Skin of body (tissue), 1 donor: ENCODE measurements at regions not wholly inside any gene's neighbourhood (a gene's known extent, or its start where the extent isn't known, plus 50 kb on each side); places are given as distances from the start of the nearest gene placed in this dataset.
A peak's percentile ranks its signal among the peaks of the same experiment; 100 is the strongest.
"Not testable (repeated sequence)": the region's sequence is repeated elsewhere in the genome, so short reads cannot be mapped to it uniquely, and the experiment has no call there.

Experiments used
- DNase-seq: peaks from one replicate; lab custom pipeline; 2025; lab: John Stamatoyannopoulos, UW

DNA sequence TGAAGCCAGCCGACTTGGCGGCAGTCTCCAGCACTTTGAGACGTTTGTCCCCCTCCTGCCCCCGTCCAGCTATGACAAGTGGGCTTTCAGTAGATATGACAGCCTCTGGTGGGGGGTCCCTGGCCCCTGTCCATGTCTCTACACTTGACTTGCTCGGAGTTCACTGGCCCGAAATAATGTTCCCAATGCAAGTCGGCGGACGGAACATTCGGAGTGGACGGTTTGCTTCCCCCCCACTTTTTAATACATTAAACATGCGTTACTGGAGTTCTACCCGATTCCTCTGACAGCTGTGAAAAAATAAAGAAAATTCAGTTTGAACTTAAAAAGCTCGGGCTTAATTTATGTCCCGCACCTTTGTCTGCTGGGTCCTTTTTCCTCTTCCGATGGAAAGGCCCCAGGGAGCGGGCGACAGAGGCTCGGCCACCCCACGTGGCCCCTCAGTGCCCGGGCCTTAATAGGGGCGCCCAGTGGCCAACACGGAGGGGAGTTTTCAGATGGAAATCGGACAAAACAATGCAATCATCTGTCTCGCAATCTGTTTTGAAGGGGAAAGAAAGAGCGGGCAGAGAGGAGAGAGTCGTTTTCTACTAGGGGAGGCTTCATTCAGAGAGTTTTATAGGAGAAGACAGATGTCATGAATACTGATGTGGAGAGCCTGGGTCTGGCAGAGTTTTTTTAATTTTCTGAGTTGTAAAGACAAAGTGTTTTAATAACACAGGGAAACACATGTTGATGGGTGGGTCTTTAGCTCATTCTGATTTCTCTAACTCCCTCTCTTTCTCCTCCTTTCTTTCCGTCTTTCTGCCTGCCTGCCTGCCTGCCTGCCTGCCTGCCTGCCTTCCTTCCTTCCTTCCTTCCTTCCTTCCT, 50.2 kb downstream of the SMIM38 start:
- peak; percentile 16 for DNase-seq

DNA sequence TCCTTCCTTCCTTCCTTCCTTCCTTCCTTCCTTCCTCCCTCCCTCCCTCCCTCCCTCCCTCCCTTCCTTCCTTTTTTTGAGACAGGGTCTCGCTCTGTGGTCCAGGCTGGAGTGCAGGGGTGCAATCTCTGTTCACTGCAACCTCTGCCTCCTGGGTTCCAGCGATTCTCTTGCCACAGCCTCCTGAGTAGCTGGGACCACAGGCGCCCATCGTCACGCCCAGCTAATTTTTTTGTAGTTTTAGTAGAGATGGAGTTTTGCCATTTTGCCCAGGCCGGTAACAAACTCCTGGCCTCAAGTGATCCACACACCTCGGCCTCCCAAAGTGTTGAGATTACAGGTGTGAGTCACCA, 50.9 kb downstream of the SMIM38 start:
- not testable (repeated sequence) for DNase-seq

DNA sequence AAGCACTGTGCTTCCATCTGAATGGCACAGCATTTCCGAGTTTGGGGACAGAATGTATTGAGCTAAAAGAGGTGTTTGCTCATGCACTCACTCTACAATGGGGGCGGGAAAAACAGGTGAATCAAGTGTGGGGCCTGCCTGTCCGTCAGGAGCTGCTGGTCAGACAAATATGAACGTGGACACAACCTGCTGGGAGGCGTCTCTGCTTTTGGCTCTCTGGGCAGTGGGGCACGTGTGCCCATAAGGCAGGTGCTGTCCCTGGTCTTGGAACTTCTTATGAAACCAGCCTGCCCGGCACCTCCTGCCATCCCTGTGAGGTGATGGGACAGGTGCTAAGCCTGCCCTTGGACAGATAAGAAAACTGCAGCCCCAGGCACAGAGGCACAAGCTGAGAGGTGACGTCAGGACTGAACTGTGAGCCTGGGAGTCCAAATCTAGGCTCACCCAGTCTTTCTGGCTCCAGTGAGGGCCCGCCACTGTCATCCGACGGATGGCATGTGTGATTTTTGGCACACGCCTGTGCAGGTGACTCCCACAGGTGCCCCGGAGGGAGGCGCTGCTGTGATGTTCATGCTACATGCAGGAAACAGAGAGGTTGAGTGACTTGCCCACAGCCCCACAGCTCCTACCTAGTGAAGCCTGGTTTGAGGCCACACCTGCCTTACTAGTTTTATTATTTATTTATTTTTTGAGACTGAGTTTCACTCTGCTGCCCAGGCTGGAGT, 51.6 kb downstream of the SMIM38 start:
- no peak for DNase-seq

DNA sequence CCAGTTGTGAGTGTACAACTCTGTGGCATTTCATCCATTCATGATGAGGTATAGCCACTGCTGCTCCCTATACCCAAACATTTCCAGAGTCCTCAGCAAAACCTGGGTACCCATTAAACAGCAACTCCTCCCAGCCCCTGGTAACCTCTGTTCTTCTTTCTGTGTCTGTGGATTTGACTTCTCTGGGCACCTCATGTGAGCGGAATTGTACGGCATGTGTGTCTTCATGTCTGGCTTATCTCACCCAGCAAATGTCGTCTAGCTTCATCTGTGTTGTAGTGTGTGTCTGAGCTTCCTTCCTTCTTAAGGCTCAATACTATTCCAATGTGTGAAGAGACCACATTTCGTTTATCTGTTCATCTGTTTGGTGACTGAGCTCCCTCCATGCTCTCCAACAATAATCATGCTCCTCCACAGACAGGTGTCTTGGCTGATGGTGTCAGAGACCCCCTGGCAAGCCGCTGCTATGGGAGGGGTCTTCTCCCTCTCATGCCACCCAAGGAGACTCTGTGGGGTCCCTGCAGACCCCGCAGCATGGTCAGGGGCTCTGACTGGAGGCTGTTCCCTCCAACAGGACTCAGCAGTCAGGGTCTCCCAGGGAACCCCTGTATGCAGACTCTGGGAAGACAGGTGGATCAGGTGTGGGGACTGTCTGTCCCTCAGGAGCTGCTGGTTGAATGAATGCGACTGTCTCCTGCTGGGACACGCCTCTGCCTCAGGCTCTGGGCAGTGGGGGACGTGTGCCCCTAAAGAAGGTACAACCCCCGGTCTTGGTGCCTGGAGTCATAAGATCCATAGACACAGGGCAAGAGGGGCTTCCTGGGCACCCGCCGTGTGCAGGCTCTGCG, 52.7 kb downstream of the SMIM38 start:
- DNase-seq: no peak

DNA sequence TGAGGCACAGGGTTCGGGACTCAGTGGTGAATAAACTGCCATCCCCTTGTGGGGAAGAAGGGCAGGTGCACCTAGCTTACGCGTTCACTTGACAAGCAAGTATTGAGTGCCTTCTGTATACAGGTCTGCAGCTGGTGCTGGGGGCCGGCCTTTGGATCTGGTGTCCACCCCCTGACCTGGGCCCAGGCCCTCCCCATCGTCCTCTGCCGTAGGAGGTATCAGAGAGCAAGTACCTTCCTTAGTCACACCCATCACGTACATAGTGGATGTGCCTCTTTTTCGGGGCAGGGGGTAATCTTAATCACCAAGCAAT, 53.3 kb downstream of the SMIM38 start:
- no peak for DNase-seq

DNA sequence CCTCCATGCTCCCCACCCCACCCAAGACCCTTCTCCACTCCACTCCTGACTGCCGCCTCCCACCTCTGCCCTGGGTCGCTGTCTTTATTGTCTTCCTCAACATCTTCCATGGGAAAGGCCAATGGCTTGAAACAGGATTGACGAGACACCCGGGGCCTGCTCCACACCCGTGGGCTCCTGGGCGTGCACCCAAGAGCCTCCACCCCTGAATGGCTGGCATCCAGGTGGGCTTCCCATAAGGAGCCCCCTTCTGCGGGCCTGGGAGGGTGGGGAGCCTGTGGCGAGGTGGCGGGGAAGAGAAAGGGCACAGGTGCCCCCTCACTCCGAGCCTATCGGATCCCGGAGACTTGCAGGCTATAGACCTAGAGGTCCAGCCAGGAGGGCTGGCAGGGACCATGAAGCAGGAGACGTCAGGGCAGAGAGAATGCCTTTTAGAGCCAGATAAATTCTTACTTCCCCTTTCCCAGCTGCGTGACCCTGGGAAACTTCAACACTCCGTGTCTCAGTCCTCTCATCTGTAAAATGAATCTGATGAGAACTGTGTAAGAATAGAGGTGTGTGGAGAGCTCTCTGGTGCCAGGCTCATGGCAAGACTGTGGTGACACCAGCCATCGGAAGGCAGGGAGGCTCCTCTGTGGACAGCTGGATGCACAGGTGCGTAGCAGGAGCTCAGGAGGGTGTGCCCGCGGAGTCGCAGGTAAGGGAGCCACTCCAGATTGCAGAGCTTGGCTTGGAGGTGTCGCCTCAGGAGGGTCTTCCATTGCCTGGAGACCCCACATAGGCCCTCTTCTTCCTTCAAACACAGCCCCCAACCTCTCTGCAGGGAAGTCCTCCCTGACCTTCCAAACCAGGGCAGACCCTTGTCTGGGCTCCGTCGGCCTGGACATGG, 53.9 kb downstream of the SMIM38 start:
- no peak for DNase-seq

DNA sequence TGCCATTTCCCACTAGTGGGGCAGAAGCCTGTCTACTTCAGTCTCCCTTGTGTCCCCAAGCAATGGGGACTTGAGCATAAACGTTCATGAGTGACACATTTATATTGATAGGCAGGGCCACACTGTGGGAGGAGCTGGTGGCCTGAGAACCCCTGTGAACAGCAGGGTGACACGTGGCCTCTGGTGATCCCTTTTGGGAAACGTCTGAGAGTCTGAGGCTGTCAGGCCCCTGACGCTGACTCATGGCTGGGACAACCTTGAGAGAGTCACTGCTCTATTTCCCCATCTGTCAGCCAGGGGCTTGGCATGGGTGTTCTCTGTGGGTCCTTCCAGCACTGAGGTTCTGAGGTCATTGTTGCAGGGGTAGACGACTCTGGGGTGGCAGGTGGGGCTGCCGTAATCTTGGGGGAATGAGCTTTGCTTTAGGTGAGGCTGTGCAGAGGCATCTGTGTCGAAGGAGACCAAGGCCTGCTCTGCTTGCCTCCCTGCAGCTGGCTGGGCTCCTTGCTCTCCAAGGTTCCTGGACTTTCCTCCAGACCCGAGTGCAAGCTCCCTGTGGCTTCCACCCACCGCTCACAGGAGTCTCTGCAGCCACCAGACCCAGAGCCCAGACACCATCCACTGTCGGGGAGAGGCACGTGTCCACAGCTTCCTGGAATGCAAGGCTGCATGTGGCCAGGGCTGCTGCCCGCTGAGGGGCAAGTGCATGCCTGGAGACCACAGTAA, 54.7 kb downstream of the SMIM38 start:
- DNase-seq: no peak

DNA sequence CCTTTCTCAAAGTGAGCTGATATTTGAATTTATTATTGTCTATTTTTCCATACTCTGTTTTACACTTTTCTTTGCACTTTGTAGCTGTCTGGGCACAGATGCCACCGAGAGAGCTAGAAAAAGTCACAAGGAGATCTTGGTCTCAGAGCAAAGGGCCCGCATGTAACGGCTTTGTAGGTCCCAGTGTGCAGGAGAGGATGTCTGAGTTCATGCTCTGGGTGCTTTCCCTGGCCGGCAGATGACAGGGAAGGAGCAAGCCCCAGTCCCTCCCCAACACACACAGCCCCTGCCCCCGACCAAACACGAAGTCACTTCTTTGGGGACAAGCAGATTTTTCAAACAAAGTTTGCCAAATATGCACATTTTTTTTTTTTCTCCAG, 55.8 kb downstream of the SMIM38 start:
- no peak for DNase-seq

DNA sequence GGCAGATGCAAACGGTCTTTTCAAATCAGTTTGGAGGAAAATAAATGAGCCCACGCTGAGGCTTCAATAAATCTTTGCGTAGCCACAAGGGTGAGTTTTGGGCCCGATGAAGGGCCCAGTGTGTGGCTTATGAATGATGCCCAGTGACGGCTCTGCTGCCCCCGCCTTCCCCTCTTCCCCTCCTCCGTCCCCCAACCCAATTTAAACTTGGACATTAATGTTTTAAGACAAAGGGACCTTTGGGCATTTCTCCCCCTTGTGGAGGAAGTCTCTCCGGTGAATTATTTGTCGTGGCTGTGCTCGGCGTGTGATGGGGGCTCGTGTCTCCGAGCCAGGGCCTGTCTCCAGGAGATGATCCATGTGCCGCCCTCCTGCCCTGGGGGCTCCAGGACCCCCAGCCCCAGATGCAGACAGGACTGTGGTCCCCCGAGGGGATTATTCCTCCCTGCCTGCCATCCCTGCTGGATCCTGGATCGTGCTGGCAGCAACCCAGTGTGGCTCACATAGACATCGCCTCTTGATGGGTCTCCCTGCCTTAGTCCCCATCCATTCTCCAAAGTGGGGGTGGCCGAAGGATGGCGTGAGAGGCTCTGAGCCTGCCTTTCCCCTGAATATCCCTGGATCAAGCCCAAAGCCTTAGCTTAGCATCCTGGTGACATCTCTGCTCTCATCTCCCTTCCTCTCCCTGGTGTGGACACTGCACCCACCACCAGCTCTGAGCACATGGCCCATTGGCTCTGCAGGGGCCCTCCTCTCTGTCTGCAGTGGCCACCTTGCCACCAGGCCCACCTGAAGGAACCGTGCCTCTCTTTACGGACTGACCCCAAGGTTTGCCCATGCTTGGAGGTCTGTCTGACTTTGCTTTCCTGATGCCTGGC, 56.4 kb downstream of the SMIM38 start:
- no peak for DNase-seq

DNA sequence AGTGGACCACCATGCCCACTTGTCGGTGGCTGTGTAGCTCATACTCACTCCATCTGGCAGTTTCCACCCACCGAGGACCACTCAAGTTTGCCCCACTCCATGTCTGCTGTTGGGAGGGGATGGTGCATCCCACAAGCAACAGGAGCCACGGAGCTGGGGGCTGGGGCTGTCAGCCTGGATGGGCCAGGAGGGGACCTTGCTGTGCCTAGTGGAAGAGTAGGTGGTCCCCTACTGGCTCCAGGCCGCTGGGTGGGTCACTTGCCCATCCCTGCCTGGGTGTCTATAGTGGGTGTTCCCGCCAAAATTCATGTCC, 57.0 kb downstream of the SMIM38 start:
- no peak for DNase-seq

DNA sequence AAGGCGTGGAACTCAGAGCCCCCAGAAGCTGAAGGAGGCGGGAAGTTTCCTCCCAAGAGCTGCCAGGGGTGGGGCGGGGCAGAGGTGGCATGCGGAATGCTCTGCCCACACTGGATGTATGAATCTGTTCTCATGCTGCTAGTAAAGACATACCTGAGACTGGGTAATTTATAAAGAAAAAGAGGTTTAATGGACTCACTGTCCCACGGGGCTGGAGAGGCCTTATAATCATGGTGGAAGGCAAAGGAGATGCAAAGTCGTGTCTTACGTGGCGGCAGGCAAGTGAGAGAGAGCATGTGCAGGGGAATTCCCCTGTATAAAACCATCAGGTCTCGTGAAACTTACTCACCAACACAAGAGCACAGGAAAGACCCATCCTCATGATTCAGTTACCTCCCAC, 57.6 kb downstream of the SMIM38 start:
- DNase-seq: no peak

DNA sequence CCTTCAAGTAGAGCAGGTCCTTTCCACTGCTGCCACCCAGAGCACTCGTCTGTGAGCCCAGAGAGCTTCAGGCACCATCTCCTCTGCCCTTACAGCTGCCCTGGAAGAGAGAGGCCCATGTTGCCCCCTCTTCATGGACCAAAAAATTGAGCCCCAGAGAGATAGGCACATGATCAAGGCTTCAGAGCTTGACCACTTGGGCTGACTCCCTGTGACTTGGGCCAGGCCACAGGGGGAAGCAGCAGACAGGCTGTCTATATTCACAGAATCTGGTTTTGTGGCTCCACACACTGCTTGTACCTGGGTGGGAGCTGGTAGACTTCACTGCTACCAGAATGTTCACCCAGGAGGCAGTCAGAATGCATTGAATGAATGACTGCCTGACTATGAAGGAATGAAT, 58.2 kb downstream of the SMIM38 start:
- no peak for DNase-seq

DNA sequence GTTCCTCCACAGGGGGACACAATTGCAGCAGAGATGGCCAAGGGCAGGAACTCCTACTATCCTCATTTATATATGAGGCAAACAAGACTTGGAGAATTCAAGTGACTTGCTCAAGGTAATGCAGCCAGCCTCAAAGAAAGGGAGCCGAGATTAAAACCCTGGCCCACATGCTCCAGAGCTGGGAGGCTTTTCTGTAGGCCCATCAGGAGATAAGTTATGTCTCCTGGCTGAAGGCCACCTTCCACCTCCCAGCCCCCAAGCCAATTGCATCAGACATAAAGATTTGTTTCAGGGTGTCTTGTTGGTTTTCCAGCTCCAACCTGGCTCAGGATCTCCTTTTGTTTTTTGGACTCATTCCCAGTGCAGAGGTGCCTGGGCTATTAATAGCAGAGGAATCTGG, 59.5 kb downstream of the SMIM38 start:
- no peak for DNase-seq

DNA sequence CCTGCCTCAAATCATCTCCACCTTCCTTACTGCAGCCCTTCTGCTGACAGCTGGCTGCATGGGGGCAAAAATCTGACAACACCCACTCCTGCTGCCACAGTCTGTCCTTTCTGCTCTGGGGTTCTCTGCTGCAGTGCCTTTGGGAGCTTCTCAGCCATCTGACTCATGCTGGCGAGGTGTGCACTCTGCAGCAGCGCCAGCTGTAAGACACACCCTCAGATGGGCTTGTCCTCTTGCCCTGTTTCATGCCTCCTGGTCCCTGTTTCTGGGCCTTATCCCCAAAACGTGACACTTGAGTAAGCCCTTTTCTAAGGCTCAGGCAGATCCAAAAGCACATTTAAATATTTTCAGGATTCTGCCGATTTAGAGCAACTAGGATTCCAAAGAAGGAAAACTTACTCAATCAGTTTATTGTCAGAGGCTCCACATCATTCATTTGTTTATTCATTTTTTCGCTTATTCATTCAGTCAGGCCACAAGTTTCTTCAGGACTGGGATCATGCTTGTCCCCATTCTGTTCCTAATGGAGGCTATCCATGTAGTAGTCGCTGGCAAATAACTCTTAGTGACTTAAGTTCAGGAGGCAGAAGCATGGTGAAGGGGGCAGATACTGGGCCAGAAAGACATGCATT, 60.2 kb downstream of the SMIM38 start:
- DNase-seq: no peak

DNA sequence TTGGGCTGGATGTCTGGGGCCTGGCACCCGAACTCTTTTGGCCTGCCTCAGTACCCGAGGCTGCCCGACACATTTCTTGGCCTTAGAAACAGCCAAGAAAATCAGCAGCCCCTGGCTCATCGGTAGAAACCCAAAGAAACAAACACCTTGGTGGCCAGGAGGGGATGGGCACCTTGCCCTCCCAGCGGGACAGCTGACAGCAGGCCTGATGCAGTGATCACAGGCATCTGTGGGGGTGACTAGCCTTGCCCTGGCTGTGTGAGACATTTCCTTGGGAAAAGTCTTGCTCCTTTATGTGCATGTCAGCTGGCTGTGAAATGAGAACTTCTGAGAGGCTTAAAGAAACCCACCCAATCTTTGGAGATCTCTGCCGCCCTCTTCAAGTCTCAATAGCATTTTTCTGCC, 60.9 kb downstream of the SMIM38 start:
- DNase-seq: no peak

DNA sequence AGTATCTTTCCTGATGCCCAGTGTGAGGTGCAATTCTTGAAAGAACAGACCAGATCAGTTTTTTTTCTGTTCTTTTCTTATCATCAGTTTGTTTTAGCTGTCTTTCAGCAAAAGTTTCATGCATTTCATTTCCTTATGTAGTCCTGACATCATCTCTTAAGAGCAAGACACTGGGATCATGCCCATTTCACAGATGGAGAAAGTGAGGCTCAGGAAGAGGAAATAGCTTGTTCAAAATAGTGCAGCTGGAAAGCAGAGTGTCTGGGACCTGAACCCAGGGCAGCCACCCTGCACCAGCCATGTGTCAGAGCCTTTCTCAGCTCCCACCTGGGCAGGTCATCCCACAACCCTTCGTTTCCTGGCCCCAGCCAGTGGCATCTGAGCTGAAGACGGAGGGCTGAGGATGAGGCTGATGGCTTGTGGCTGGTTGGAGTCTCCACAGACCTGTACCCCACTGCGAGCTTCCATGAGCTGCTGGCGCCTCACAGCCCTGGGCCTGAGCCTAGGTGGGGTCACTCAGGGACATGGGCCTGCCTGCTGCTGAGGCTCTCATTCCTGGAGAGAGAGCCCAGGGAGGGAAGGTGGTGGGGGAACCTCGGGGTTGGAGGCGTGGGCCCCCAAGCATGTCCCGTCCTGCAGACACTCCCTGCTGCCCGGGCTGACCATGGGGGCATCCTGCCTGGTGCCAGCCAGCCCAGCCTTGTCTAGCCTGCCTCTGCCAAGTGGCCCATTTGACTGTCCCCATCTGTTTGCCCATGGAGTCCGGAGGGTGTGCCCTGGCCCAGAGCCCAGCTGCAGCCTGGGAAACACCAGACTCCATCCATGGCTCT, 61.8 kb downstream of the SMIM38 start:
- DNase-seq: no peak

DNA sequence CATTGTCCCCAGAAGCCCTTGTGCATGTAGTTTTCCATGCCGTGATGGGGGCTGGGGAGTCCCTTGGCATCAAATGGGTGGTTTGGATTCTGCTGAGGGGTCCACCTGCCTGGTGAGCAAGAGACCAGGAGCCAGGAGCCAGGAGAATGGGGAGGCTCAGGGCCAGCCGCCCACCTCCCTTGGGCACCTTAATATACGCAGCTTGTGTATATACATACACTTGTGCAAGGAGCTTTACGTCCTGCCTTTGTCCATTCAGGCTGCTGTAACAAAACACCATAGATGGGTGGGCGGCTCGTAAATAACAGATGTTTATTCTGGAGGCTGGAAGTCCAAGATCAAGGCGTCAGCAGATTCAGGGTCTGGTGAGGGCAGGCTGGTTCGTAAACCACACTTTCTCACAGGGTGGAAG, 62.5 kb downstream of the SMIM38 start:
- no peak for DNase-seq

DNA sequence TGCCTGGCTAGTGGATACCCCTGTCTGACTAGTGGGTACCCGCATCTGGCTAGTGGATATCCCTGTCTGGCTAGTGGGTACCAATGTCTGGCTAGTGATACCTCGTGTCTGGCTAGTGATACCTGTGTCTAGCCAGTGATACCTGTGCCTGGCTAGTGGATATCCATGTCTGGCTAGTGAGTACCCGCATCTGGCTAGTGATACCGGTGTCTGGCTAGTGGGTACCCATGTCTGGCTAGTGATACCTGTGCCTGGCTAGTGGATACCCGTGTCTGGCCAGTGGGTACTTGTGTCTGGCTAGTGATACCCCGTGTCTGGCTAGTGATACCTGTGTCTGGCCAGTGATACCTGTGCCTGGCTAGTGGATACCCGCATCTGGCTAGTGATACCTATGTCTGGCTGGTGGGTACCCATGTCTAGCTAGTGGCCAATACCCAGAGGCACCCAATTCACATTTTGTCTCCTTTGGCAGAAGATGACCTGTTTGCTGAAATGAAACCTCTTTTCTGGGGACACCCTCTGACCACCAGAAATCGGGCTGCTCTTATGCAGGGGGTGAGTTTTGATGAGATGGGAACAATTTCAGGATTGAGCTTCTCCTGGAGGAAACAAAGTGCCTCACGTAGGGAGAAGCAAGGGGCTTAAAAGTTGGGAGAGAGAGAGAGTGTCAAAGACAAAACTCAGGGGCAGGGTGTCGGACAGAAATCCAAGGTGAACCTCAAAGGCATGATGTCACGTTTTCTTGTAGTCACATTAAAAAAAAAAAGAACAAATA, 63.4 kb downstream of the SMIM38 start:
- no peak for DNase-seq
